ENCODE measurements at regions not wholly inside any gene's neighbourhood (a gene's known extent, or its start where the extent isn't known, plus 50 kb on each side); places are given as distances from the start of the nearest gene placed in this dataset.

DNA sequence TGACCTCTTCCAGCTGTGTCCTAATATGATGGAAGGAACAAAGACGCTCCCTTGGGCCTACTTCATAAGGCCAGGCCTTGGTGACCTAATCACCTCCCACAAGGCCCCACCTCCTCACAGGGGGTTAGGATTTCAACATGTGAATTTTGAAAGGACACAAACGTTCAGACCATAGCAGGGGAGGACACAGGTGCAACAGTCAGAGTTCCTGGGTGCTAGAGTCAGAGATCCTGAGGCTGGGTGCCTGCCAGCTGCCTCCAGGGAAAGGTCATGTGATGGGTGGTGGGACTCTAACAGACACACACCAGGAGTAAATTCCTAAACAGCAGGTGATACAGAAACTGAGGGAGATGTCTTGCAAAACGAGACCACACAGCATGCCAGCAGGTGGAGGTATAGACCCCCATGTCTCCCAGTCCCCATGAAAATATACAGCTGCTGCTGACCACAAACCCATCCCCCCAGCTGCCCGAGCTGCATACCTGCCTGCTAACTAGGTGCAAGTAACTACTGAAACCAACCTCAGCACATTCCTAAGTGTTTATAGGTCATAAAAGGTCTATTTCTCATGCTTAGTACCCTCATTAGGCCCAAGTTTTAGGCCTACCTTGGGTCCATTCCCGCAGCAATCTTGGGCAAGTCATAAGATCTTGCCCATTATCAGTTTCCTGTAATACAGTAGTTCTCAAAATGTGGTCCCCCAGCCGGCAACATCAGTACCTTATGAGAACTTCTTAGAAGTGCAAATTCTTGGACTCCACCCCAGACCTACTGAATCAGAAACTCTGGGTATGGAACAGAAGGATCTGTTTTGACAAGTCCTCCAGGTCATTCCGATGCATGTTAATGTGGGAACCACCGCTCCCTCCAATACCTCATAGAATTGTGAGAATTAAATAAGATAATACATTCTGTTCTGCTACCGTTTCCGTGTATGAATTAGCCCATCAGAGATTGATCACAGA, 245.3 kb downstream of the ENC1 start:
- no peak for DNase-seq (ENCODE audit: low read depth, low spot score)
- POLR2A ChIA-PET: no interaction called here
- Histone ChIP-seq H3K27me3 (ENCODE audit: control insufficient read depth, insufficient read depth, low read length) (no peaks in the 10 kb centered on the region), H3K4me3 (ENCODE audit: low read depth, low read length) (no peak overlapping the region), H3K27ac (ENCODE audit: low read depth, low read length) (no peak overlapping the region), H3K9me3 (ENCODE audit: control insufficient read depth, insufficient read depth, low read length) (peaks cover 4% of the 10 kb centered on the region)
- CTCF ChIA-PET: no interaction called here
- TF ChIP-seq, protein P1, sequence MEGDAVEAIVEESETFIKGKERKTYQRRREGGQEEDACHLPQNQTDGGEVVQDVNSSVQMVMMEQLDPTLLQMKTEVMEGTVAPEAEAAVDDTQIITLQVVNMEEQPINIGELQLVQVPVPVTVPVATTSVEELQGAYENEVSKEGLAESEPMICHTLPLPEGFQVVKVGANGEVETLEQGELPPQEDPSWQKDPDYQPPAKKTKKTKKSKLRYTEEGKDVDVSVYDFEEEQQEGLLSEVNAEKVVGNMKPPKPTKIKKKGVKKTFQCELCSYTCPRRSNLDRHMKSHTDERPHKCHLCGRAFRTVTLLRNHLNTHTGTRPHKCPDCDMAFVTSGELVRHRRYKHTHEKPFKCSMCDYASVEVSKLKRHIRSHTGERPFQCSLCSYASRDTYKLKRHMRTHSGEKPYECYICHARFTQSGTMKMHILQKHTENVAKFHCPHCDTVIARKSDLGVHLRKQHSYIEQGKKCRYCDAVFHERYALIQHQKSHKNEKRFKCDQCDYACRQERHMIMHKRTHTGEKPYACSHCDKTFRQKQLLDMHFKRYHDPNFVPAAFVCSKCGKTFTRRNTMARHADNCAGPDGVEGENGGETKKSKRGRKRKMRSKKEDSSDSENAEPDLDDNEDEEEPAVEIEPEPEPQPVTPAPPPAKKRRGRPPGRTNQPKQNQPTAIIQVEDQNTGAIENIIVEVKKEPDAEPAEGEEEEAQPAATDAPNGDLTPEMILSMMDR (IDR thresholded peaks at IDR 0.05; ENCODE audit: low read depth, low read length): 0 out of 2 replicates have a peak, but pooled peaks have one; percentile 2

DNA sequence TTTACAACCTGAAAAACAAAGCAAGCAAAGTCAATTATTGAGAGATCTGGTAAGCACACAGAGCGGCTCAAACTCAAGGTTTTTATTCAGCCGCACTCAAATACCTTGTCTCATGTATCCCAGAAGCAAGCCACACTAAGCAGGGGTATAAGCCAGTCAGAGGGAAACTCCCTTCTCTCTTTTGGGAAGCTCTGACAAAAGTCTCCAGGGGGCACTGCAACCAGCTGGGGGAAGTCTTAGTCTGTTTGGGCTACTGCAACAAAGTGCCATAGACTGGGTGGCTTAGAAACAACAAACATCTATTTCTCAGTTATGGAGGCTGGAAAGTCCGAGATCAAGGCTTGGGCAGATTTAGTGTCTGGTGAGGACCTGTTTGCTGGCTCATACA, 246.0 kb downstream of the ENC1 start:
- no peak for DNase-seq (ENCODE audit: low read depth, low spot score)
- Histone ChIP-seq H3K4me3 (ENCODE audit: low read depth, low read length) (no peak overlapping the region), H3K27me3 (ENCODE audit: control insufficient read depth, insufficient read depth, low read length) (no peaks in the 10 kb centered on the region), H3K9me3 (ENCODE audit: control insufficient read depth, insufficient read depth, low read length) (peaks cover 4% of the 10 kb centered on the region), H3K27ac (ENCODE audit: low read depth, low read length) (no peak overlapping the region)
- ChIA-PET POLR2A (no interaction called here), CTCF (no interaction called here)
- TF ChIP-seq, protein P1 (IDR thresholded peaks at IDR 0.05; ENCODE audit: low read depth, low read length): no peak

DNA sequence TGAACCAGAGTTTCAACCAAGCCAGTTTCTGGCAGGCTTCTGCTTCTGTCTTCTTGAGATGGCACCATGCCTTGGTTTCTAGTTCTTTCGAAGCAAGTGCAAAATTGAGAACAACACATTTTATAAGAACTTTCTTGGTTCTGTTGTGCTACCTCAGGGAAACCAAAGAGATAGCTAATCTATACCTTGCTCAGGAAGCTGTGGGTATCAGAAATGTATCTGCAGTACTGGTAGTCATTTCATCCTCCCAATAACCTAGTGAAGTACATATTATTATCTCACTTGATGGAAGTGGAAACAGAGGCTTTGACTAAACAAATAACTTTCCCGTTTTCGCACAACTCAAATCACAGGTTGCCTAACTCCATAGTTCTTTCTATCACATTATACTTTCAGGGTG, 246.6 kb downstream of the ENC1 start:
- no peak overlapping the region for H3K4me3 ChIP-seq (ENCODE audit: low read depth, low read length)
- TF ChIP-seq, protein P1 (IDR thresholded peaks at IDR 0.05; ENCODE audit: low read depth, low read length): no peak
- ChIA-PET POLR2A (no interaction called here), CTCF (no interaction called here)
- H3K27ac ChIP-seq (ENCODE audit: low read depth, low read length): no peak overlapping the region
- no peaks in the 10 kb centered on the region for H3K27me3 ChIP-seq (ENCODE audit: control insufficient read depth, insufficient read depth, low read length)
- no peak for DNase-seq (ENCODE audit: low read depth, low spot score)
- H3K9me3 ChIP-seq (ENCODE audit: control insufficient read depth, insufficient read depth, low read length): no peaks in the 10 kb centered on the region; the same call in 1 of the 2 replicates

DNA sequence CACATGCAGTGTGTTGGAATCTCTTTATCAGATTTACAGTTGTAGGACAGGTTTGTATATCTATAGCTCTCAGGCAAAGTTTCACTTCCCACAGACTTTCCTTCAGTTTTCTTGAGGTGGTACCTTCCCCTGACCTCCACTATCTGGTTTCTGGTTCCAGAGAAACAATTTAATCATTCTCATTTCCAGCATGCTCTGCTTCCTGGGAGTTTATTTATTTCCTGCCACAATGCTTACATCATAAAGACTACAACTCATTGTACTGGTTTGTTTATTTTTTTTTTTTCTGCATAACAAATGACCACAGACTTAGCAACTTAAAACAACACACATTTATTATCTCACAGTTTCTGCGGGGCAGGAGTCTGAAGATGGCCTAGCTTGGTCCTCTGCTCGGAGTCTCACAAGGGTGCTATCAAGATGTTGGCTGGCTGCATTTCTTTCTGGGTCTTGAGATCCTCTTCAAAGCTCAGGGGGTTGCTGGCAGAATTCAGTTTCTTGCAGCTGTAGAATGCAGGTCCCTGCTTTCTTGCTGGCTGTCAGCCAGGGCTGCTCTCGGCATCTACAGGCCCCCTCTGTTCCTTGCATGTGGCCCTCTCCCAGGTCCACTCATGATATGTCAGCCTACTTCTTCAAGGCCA, 247.7 kb downstream of the ENC1 start:
- CTCF ChIA-PET: no interaction called here
- no peak for DNase-seq (ENCODE audit: low read depth, low spot score)
- no peak overlapping the region for H3K4me3 ChIP-seq (ENCODE audit: low read depth, low read length)
- H3K27ac ChIP-seq (ENCODE audit: low read depth, low read length): no peak overlapping the region
- H3K27me3 ChIP-seq (ENCODE audit: control insufficient read depth, insufficient read depth, low read length): no peaks in the 10 kb centered on the region
- no peaks in the 10 kb centered on the region; the same call in 1 of the 2 replicates for H3K9me3 ChIP-seq (ENCODE audit: control insufficient read depth, insufficient read depth, low read length)
- TF ChIP-seq, protein P1 (IDR thresholded peaks at IDR 0.05; ENCODE audit: low read depth, low read length): no peak
- POLR2A ChIA-PET: no interaction called here

DNA sequence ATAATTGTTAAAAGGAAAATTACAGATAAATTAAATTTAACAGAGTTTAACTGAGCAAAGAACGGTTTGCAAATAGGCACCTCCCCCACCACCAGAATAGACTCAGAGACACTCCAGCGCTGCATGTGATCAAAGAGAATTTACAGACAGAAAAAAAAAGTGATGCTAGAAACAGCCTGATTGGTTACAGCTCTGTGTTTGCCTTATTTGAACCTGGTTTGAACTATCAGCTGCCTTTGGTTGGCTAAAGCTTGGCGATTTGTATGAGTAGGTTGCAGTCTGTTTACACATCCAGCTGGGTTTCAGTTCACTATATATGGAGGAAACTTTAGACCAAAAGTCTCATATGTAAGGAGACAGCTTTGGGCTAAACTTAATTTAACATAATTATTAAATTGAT, 249.1 kb downstream of the ENC1 start:
- H3K9me3 ChIP-seq (ENCODE audit: control insufficient read depth, insufficient read depth, low read length): no peaks in the 10 kb centered on the region; the same call in 1 of the 2 replicates
- ChIA-PET POLR2A (interaction anchor here (0.7 to 1.0 kb wide), 4 partner anchors 76 to 717 kb away, joined by 3 to 5 read pairs (median 4); no protein-coding TSS in a partner anchor), CTCF (interaction anchor here (0.7 kb wide), 1 partner anchor 534 kb away, joined by 3 read pairs; no protein-coding TSS in a partner anchor)
- TF ChIP-seq, protein P1 (IDR thresholded peaks at IDR 0.05; ENCODE audit: low read depth, low read length): no peak
- no peak overlapping the region for H3K4me3 ChIP-seq (ENCODE audit: low read depth, low read length)
- H3K27ac ChIP-seq (ENCODE audit: low read depth, low read length): no peak overlapping the region
- H3K27me3 ChIP-seq (ENCODE audit: control insufficient read depth, insufficient read depth, low read length): no peaks in the 10 kb centered on the region
- peak; percentile 21 for DNase-seq (ENCODE audit: low read depth, low spot score)
